Activated CD4-positive, alpha-beta T cell treated with anti-CD3 and anti-CD28 coated beads, Interleukin-2, amount 50 U/mL, for 24 hours (primary cell): ENCODE measurements at regions not wholly inside any gene's neighbourhood (a gene's known extent, or its start where the extent isn't known, plus 50 kb on each side); places are given as distances from the start of the nearest gene placed in this dataset.

ENCODE experiments used
- DNase-seq, 2 donors: peaks; one replicate each; pipeline ENCODE4 v3.0.0-alpha.2; 2020; ENCODE audit warnings: low read depth in 1 of 2, low spot score in 1 of 2

DNA sequence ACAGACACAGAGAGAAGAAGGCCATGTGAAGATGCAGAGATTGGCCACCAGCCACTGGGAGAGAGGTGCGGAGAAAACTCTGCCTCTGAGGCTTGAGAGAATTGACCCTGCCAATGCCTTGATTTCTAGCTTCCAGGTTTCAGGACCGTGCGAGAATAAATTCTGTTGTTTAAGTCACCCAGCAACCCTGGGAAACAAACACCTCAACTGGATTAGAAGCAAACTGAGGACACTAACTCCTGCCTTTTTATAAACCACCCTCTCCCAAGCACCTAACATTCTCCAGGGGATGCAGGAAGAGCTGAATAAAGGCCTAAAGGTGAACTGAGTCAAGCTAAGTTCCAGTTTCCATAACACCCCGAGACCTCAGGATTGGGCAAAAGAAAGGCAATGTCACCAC lies 136.1 kb downstream of the ANKRD60 start:
- DNase-seq: no peak

DNA sequence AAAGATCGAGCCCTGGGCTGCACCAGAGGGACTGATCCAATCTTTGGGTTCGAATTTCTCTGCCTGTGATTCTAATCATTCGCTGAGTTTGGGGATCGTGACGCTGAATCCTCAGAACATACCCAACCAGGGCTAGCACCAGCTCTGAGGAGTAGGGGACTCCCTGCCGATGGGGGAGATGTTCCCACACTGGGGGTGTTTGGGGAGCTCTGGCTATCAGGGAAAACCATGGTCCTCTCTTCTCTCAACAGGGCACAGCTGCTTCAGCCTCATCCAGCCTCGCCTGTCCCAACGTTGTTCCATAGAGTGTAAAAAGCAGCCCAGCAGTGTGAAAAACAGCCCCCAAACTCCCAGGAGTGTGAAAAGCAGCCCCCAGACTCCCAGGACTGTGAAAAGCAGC lies 136.6 kb downstream of the ANKRD60 start:
- DNase-seq: no peak

DNA sequence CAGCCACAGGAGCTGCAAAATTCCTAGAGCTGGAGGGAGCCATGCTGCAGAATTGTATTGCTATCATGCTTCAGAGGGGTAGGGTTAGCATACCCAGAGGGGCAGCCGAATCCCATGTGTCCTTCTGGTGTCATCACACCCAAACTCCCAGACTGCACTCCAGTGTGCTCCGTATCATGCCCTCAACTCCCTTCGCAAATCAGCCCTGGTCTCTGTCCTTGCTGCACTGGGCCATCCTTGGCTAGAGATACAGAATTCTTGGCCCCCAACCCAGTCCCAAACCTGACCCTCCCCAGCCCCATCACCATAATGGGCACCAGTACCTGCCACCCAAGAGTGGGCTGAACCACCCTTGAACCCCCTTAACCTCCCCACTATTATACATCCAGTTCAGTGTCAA lies 138.3 kb downstream of the ANKRD60 start:
- no peak for DNase-seq

DNA sequence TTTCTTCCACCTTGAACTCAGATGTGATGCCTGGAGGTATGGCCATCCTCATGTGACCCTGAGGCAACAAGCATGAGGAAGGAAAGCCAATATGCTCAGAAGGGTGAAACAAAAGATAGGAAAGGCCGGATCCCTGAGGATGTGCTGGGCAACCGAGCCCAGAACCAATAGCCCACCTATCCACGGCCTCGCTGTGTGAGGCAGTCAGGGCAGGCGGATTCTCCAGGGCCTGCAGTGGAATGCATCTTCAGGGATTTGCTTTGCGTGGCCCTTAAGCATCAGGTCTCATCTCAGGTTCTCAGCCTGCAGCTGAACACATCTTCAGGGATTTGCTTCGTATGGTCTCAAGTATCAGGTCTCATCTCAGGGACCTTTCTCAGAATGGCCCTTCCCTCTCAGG lies 139.8 kb downstream of the ANKRD60 start:
- no peak for DNase-seq

- DNase-seq: no peak
These were observed 140.3 kb downstream of the ANKRD60 start for GRCh38 chr20:58088105-58088504.

DNA sequence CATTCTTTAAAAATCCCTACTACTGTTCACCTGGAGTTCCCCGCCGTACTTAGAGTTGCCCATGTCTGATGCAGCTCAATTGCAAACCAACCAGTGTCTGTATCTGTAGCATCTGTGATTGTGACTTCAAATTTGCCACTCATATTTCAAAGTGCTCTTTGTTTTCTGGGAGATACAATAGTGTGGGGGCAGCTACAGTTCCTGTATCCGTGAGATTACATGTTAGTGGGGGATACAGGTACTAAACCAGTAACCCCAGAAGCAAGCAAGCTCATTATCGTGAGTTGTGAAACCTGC lies 140.9 kb downstream of the ANKRD60 start:
- DNase-seq: no peak

- no peak for DNase-seq
These were observed 141.5 kb downstream of the ANKRD60 start for GRCh38 chr20:58086763-58087561.

GRCh38 chr20:58084966-58085365 lies 143.5 kb downstream of the ANKRD60 start:
- DNase-seq: no peak

DNA sequence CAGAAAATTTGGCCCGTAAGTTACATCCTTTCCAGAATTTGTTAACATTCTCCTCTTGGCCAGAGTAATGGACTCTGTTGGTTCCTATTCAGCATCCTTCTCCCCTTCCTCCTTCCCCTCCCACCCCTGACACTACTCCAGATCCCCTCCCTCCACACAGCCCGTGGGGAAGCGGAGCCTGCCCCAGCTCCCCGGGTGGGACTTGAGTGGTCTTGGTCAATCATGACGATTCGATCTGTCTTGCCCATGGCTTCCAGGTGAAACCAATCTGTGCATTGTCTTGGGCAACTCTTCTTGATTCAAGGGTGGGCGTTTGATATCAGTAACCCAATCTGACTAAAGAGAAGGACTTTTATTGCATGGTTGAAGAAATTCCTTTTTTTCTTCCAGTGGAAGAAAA lies 143.9 kb downstream of the ANKRD60 start:
- no peak for DNase-seq

DNA sequence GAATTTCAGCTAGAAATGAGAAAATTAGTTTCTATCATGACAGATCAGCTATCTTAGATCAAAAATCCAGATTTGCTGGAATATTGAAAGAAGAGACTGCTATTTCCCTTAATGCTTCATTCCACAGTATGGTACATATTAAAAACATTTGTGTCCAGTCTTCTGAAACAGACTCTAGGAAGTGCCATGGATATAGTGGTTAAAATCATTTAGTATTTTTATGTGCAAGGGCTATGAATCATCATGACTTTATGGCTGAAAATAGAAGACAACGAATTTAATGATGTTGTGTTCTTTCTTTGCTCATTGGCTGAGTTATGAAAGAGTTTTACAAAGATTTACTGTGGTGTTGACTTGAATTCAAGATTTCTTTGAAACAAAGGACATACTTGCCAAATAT lies 146.6 kb downstream of the ANKRD60 start:
- no peak for DNase-seq

DNA sequence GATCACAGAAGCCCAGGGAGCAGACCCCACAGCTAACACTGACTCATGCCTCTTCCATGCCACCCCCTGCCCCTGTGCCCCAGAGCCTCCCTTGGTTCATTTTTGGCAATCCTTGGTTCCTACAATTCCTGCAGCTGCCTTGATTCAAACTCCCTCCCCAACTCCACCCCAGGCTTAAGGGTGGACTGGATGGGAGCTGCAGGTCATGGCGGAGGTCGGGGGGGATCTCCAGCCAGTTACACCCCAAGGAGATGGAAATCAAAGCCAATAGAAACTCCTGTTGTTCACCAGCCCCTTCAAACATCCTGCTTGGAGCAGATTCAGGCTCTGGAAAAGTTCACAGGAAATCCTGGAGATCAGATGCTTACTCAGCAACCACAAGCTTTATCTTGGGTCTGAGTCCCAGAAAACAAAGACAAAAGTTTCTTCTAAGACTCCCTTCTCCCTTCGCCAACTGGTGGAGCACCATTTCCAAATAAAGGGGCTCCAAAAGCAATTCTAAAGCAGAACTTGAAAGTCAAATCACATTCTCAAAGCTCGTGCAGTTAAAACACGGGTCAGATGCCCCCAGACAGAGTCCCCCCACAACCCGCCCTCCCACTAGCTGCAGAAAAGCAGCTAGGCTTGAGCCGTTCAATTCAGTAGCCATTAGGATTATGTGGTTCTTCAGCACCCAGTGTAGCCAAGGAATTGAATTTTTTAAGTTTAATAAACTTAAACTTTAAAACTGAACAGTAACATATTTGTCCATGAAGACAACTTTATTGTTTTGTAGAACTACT lies 149.5 kb downstream of the ANKRD60 start:
- DNase-seq: no peak

GRCh38 chr20:58077282-58077681 lies 151.2 kb downstream of the ANKRD60 start:
- no peak for DNase-seq

DNA sequence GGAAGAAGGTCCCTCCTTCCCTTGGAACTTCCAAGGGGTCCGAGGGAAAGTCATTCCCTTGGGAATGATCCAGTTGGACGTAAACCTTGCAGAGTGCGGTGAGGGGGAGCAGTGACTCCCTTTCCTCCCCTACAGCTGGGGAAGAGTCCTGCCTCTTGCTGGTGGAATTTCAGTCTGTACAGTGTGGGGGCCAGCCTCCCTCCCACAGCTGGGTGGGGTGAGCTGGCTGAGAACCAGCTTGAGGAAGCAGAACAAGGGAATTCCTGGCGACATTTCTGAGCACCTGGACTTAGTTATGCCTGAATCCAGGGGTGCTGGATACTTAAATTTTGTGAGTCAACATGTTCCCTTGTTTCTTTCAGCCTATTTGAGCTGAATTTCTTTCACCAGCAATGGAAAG lies 152.0 kb downstream of the ANKRD60 start:
- no peak for DNase-seq

DNA sequence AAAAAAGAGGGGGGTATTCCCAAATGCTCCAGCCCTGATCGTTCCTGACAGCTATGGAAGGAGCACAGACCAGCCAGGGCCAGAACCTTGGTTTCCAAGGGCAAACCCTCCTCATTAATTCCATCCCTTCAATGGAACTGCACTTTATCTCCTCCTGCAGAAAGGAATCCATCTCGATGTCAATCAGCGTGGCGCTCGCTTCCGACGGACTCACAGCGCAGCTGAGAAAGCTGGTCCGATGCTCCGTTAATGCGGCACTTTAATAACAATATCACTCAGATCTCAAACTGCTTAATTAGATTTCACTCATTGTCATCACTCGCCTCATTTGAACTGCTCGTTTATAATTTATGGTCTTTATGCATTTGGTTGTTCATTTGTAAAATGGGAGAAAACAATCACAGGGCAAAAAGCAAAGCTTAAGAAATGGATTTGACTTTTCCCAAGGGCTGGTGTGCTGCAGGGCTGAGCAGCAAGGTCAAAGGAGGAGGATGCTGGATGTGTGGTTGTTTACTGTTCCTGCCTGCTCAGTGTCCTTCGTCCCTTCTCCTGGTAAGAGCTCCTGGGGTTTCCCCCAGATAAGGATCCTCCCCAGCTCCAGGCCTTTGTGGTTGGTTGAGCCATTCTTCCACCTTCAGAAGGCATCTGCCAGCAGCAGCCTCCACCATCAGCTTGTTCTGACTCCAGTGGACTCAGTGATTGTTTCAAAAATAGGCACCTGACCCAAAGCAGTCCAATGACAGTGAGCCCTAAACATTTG lies 152.7 kb downstream of the ANKRD60 start:
- no peak for DNase-seq

GRCh38 chr20:58073945-58074856 lies 154.3 kb downstream of the ANKRD60 start:
- no peak for DNase-seq

DNA sequence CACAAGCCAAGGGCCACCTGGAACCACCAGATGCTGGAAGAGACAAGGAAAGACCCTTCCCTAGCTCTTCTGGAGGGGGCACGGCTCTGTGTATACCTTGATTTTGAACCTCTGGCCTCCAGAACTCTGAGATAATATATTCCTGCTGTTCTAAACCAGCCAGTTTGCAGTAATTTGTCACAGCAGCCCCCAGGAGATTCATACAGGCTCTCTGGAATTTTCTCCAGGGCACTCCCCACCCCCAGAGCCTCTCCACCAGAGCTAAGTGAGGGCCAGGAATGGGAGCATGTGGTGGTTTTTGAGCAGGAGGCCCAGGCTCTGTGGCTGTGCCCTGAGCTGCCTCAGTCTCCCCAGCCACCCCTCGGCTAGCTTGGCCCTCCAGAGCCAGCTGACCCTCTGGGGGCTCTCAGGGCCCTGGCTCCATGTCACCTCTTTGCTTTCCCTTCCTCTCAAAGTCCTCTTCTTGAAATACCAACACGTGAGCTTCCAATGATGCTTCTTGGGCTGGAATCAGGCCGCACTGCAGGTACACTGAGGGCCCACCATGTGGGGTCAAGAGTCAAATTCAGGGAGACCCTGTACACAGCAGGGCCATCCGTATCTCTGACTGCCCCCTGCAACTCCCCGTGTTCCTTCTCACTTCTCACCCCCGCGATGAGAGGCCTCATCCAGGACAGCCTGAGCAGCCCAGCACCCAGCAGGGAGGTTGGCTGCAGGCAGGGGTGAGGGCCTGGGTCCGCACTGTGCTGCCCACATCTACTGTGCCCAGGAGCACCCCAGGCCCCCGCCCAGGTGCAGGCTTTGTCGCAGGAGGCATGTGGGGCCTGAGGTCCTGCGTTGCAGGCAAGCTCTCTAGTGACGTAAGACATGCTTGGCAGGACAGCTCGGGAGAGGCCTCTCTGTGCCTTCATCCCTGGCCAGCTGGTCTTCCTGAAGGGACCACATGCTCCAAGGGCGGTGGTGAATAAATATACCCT lies 155.5 kb downstream of the ANKRD60 start:
- no peak for DNase-seq

DNA sequence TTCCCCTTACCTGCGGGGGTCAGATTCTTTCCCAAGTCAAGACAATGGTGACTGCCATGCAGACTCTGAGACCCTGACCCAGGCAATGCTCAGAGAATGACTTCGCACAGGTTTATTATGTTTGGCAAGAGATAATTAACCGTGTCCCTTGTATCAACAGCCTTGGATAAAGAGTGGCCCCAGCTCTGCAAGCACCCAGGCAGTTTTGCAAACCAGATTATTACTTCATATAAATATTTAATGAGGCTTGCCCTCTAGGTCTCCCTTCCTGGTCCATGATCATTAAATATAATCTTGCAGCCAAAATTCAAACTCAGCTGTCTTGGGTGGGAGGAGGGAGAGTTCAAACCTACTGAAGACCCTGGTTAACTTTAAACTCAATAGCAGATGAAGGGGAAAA lies 156.5 kb downstream of the ANKRD60 start:
- DNase-seq: no peak

GRCh38 chr20:58071298-58071697 lies 157.2 kb downstream of the ANKRD60 start:
- DNase-seq: no peak

DNA sequence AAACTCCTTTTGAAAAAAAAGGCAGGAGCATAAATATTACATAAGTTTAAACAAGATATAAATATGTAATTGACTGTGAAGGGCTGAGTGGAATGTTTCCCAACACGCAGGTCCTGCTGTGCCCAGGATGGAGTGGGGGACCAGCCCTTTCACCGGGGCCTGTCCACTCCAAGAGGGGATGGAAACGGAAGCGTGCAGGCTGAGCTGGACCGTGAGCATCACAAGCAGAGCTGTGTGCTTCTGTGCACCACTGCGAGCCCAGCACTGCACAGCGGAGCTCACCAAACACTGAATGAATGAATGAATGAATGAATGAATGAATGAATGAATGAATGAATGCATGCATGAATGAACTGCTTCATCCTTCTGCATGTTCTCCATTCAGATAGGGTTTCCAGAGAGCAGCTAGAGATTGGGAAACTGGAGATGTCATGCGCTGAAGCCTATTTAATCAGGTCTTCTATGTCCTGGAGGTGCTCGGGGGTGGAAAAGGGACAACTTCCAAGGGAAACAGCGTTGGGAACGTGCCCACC lies 157.7 kb downstream of the ANKRD60 start:
- no peak for DNase-seq
